GM23338 (cell line): ENCODE measurements at regions not wholly inside any gene's neighbourhood (a gene's known extent, or its start where the extent isn't known, plus 50 kb on each side); places are given as distances from the start of the nearest gene placed in this dataset.

Experiments
- ATAC-seq: fragments of 200-7000 bp; cut with Tn5 transposase; 3 replicates; pipeline ENCODE4 v1.9.1; 2020
- DNase-seq: peaks from one replicate; pipeline ENCODE4 v3.0.0-alpha.2; 2015; ENCODE audit warnings: low spot score
- H2AFZ ChIP-seq: fragments of 200-600 bp; sonication (generic); 2 replicates; pipeline ENCODE4 v1.8.0; 2016; ENCODE audit warnings: antibody characterized with exemption, mild to moderate bottlenecking, moderate library complexity
- H3F3A ChIP-seq: fragments of 200-600 bp; sonication (generic); replicated peaks from 2 replicates; pipeline ENCODE4 v1.8.0; 2017; ENCODE audit warnings: antibody characterized with exemption, mixed run types, low read depth
- H3K27ac ChIP-seq: fragments of 200-600 bp; sonication (generic); 2 replicates; pipeline ENCODE4 v1.6.1; 2016; ENCODE audit warnings: low read depth
- H3K27me3 ChIP-seq: fragments of 200-600 bp; sonication (generic); 2 replicates; pipeline ENCODE4 v1.8.0; 2016; ENCODE audit warnings: mild to moderate bottlenecking, mixed run types, moderate library complexity; ENCODE audit not compliant: insufficient read depth
- H3K36me3 ChIP-seq: fragments of 200-600 bp; sonication (generic); 2 replicates; pipeline ENCODE4 v1.8.0; 2016; ENCODE audit warnings: mild to moderate bottlenecking; ENCODE audit not compliant: insufficient read depth
- H3K4me1 ChIP-seq: fragments of 200-600 bp; sonication (generic); 2 replicates; pipeline ENCODE4 v1.8.0; 2016; ENCODE audit warnings: mild to moderate bottlenecking, moderate library complexity; ENCODE audit not compliant: insufficient read depth
- H3K4me2 ChIP-seq: fragments of 200-600 bp; sonication (generic); 2 replicates; pipeline ENCODE4 v1.7.1; 2017; ENCODE audit warnings: mixed run types
- H3K4me3 ChIP-seq: fragments of 200-600 bp; sonication (generic); 2 replicates; pipeline ENCODE4 v1.6.1; 2016; ENCODE audit warnings: mixed run types
- H3K79me2 ChIP-seq: fragments of 200-600 bp; sonication (generic); replicated peaks from 2 replicates; pipeline ENCODE4 v1.8.0; 2017; ENCODE audit warnings: mild to moderate bottlenecking; ENCODE audit not compliant: insufficient read depth
- H3K9me2 ChIP-seq: fragments of 200-600 bp; sonication (generic); 2 replicates; pipeline ENCODE4 v1.8.0; 2017; ENCODE audit not compliant: insufficient read depth
- H4K20me1 ChIP-seq: fragments of 200-600 bp; sonication (generic); replicated peaks from 2 replicates; pipeline ENCODE4 v1.8.0; 2017; ENCODE audit warnings: mild to moderate bottlenecking; ENCODE audit not compliant: insufficient read depth
- H3K27ac Mint-ChIP-seq: 2 replicates; pipeline ENCODE4 v1.8.0; 2020; ENCODE audit warnings: inconsistent platforms, mild to moderate bottlenecking, moderate library complexity, mixed read lengths
- H3K27me3 Mint-ChIP-seq: 3 replicates; pipeline ENCODE4 v1.8.0; 2022; ENCODE audit warnings: low read depth, mild to moderate bottlenecking, moderate library complexity, mixed read lengths, inconsistent platforms; ENCODE audit not compliant: insufficient read depth, poor library complexity
- H3K36me3 Mint-ChIP-seq: 3 replicates; pipeline ENCODE4 v1.8.0; 2021; ENCODE audit warnings: low read depth, mild to moderate bottlenecking, inconsistent platforms, moderate library complexity, mixed read lengths
- H3K4me1 Mint-ChIP-seq: 3 replicates; pipeline ENCODE4 v1.8.0; 2020; ENCODE audit warnings: mild to moderate bottlenecking, inconsistent platforms, mixed read lengths
- H3K4me3 Mint-ChIP-seq: 3 replicates; pipeline ENCODE4 v1.8.0; 2021; ENCODE audit warnings: moderate library complexity, mild to moderate bottlenecking, inconsistent platforms, mixed read lengths
- H3K9me3 Mint-ChIP-seq: 3 replicates; pipeline ENCODE4 v1.8.0; 2020; ENCODE audit warnings: moderate library complexity, mild to moderate bottlenecking, inconsistent platforms, mixed read lengths
- CREB1 ChIP-seq: fragments of 250-450 bp; sonication (Bioruptor Pico); IDR thresholded peaks from 2 replicates; pipeline ENCODE4 v1.5.0; 2020; ENCODE audit warnings: low read depth, mild to moderate bottlenecking, moderate library complexity
- EZH2 ChIP-seq: fragments of 200-600 bp; sonication (generic); IDR thresholded peaks from one replicate; pipeline ENCODE4 v1.8.0; 2017; ENCODE audit warnings: antibody characterized with exemption, mild to moderate bottlenecking, low read depth; ENCODE audit not compliant: unreplicated experiment
- EZH2phosphoT487 ChIP-seq: fragments of 200-600 bp; sonication (generic); IDR thresholded peaks from one replicate; pipeline ENCODE4 v1.8.1; 2018; ENCODE audit warnings: antibody characterized with exemption; ENCODE audit not compliant: unreplicated experiment
- NANOG ChIP-seq: IDR thresholded peaks from 2 replicates; pipeline ENCODE4 v1.6.1; 2016; ENCODE audit warnings: antibody characterized with exemption, borderline replicate concordance
- POLR2AphosphoS5 ChIP-seq: IDR thresholded peaks from 2 replicates; pipeline ENCODE4 v1.6.1; 2016; ENCODE audit warnings: antibody characterized with exemption, low read depth
- STAT1 ChIP-seq: IDR thresholded peaks from one replicate; pipeline ENCODE4 v1.6.1; 2016; ENCODE audit warnings: antibody characterized with exemption; ENCODE audit not compliant: unreplicated experiment
- ZNF114 ChIP-seq: fragments of 250-450 bp; sonication (Bioruptor Pico); IDR thresholded peaks from 2 replicates; pipeline ENCODE4 v1.5.0; 2020; ENCODE audit warnings: mild to moderate bottlenecking, moderate library complexity
- ZNF331 ChIP-seq: fragments of 250-450 bp; sonication (Bioruptor Pico); IDR thresholded peaks from 2 replicates; pipeline ENCODE4 v1.5.0; 2020; ENCODE audit warnings: low read depth, mild to moderate bottlenecking, moderate library complexity
- TF ChIP-seq, protein P1 (sequence below): IDR thresholded peaks from 2 replicates; pipeline ENCODE4 v1.6.1; 2016; ENCODE audit warnings: antibody characterized with exemption
- TF ChIP-seq, protein P2 (sequence below): IDR thresholded peaks from one replicate; pipeline ENCODE4 v1.6.1; 2018; ENCODE audit warnings: antibody characterized with exemption; ENCODE audit not compliant: unreplicated experiment
- TF ChIP-seq, protein P3 (sequence below), 2 experiments: fragments of 200-600 bp in 1 of 2; sonication (generic) in 1 of 2; conservative IDR thresholded peaks; 2 replicates each; pipeline versions ENCODE4 v1.5.1 to v1.6.1; 2016 to 2017; ENCODE audit warnings: antibody characterized with exemption in 2 of 2, low read depth in 2 of 2, mild to moderate bottlenecking in 2 of 2, moderate library complexity in 1 of 2

DNA sequence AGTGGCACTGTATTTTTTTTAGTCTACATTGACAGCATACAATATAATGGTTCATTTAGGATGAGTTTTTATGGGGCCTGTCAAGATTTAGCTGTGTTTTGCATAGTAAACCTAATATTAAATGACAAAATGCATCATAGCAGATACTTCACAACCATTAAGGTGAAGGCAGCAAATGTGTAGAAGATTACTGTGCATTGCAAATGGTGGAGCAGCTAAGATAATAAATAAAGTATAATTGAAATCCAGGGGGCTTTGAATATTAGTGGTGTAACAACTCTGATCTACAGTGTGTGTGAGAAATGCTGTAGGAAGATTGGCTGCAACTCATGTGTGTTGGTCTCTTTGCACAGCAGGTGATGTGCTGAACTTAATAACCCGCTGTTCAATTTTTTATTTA lies 801.9 kb upstream of the CITED2 start:
- no peaks in the 10 kb centered on the region for H3F3A ChIP-seq
- no peaks in the 10 kb centered on the region for H3K79me2 ChIP-seq
- no peak for TF ChIP-seq EZH2
- no peak overlapping the region for H3K4me3 ChIP-seq
- Mint-ChIP-seq H3K4me1 (no peaks in the 10 kb centered on the region), H3K4me3 (no peak overlapping the region), H3K9me3 (peaks cover 15% of the 10 kb centered on the region), H3K27me3 (no peaks in the 10 kb centered on the region), H3K27ac (no peak overlapping the region), H3K36me3 (peaks cover 12% of the 10 kb centered on the region; the same call in 2 of the 3 replicates)
- no peak for DNase-seq
- no peak overlapping the region; the same call in 1 of the 2 replicates for H2AFZ ChIP-seq
- no peak overlapping the region for H3K27ac ChIP-seq
- H3K9me2 ChIP-seq, result no peaks in the 10 kb centered on the region
- no peak overlapping the region for H3K4me2 ChIP-seq
- ATAC-seq, result no peak
- H4K20me1 ChIP-seq, result no peaks in the 10 kb centered on the region
- 0 out of 2 replicates have a peak, but pooled peaks cover 3% of the 10 kb centered on the region for H3K36me3 ChIP-seq
- H3K27me3 ChIP-seq, result no peaks in the 10 kb centered on the region
- no peaks in the 10 kb centered on the region for H3K4me1 ChIP-seq

DNA sequence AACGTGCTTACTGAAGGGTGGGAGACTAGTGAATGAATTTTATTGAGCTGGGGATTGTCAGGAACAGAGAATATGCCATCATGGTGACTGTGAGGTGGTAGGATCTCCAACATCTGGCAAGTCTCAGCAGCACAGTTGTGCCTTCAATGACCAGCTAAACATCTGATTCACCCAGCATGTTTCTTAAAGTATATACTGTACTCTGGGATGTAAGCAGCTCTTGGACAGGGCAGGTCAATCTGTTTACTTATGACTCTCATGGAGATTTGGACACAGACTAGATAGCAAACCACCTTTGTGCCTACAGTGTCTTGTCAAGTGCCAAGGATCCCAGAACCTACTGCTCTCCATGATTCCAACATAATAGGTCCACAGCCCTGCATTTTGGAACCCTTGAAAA lies 801.0 kb upstream of the CITED2 start:
- Mint-ChIP-seq H3K27ac (no peak overlapping the region), H3K9me3 (peaks cover 16% of the 10 kb centered on the region), H3K4me3 (no peak overlapping the region), H3K4me1 (no peaks in the 10 kb centered on the region), H3K27me3 (no peaks in the 10 kb centered on the region), H3K36me3 (peaks cover 13% of the 10 kb centered on the region; the same call in 2 of the 3 replicates)
- H3K4me3 ChIP-seq, result no peak overlapping the region
- no peaks in the 10 kb centered on the region for H3K9me2 ChIP-seq
- H3K4me2 ChIP-seq, result no peak overlapping the region
- no peaks in the 10 kb centered on the region for H3K79me2 ChIP-seq
- no peak for ATAC-seq
- H4K20me1 ChIP-seq, result no peaks in the 10 kb centered on the region
- no peak overlapping the region for H3K27ac ChIP-seq
- DNase-seq, result no peak
- no peak overlapping the region for H2AFZ ChIP-seq
- no peaks in the 10 kb centered on the region for H3K4me1 ChIP-seq
- H3K36me3 ChIP-seq, result 0 out of 2 replicates have a peak, but pooled peaks cover 3% of the 10 kb centered on the region
- no peaks in the 10 kb centered on the region for H3K27me3 ChIP-seq
- no peaks in the 10 kb centered on the region for H3F3A ChIP-seq
- TF ChIP-seq STAT1, result no peak
- TF ChIP-seq, protein P1, sequence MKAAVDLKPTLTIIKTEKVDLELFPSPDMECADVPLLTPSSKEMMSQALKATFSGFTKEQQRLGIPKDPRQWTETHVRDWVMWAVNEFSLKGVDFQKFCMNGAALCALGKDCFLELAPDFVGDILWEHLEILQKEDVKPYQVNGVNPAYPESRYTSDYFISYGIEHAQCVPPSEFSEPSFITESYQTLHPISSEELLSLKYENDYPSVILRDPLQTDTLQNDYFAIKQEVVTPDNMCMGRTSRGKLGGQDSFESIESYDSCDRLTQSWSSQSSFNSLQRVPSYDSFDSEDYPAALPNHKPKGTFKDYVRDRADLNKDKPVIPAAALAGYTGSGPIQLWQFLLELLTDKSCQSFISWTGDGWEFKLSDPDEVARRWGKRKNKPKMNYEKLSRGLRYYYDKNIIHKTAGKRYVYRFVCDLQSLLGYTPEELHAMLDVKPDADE, result no peak
- TF ChIP-seq ZNF331 (CRISPR knock-in tag), result no peak
- no peak for TF ChIP-seq NANOG
- TF ChIP-seq EZH2, result no peak
- TF ChIP-seq, protein P2, sequence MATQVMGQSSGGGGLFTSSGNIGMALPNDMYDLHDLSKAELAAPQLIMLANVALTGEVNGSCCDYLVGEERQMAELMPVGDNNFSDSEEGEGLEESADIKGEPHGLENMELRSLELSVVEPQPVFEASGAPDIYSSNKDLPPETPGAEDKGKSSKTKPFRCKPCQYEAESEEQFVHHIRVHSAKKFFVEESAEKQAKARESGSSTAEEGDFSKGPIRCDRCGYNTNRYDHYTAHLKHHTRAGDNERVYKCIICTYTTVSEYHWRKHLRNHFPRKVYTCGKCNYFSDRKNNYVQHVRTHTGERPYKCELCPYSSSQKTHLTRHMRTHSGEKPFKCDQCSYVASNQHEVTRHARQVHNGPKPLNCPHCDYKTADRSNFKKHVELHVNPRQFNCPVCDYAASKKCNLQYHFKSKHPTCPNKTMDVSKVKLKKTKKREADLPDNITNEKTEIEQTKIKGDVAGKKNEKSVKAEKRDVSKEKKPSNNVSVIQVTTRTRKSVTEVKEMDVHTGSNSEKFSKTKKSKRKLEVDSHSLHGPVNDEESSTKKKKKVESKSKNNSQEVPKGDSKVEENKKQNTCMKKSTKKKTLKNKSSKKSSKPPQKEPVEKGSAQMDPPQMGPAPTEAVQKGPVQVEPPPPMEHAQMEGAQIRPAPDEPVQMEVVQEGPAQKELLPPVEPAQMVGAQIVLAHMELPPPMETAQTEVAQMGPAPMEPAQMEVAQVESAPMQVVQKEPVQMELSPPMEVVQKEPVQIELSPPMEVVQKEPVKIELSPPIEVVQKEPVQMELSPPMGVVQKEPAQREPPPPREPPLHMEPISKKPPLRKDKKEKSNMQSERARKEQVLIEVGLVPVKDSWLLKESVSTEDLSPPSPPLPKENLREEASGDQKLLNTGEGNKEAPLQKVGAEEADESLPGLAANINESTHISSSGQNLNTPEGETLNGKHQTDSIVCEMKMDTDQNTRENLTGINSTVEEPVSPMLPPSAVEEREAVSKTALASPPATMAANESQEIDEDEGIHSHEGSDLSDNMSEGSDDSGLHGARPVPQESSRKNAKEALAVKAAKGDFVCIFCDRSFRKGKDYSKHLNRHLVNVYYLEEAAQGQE, result no peak
- no peak for TF ChIP-seq ZNF114 (CRISPR knock-in tag)
- TF ChIP-seq CREB1, result no peak
- TF ChIP-seq, protein P3, sequence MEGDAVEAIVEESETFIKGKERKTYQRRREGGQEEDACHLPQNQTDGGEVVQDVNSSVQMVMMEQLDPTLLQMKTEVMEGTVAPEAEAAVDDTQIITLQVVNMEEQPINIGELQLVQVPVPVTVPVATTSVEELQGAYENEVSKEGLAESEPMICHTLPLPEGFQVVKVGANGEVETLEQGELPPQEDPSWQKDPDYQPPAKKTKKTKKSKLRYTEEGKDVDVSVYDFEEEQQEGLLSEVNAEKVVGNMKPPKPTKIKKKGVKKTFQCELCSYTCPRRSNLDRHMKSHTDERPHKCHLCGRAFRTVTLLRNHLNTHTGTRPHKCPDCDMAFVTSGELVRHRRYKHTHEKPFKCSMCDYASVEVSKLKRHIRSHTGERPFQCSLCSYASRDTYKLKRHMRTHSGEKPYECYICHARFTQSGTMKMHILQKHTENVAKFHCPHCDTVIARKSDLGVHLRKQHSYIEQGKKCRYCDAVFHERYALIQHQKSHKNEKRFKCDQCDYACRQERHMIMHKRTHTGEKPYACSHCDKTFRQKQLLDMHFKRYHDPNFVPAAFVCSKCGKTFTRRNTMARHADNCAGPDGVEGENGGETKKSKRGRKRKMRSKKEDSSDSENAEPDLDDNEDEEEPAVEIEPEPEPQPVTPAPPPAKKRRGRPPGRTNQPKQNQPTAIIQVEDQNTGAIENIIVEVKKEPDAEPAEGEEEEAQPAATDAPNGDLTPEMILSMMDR (conservative IDR thresholded peaks at IDR 0.05; ENCODE audit: low read depth in 2 of 2), result no peak
- no peak for TF ChIP-seq EZH2phosphoT487
- TF ChIP-seq POLR2AphosphoS5, result no peak
